Lung (tissue), 11 donors: ENCODE measurements at regions not wholly inside any gene's neighbourhood (a gene's known extent, or its start where the extent isn't known, plus 50 kb on each side); places are given as distances from the start of the nearest gene placed in this dataset.

Source experiments
- ATAC-seq: fragments of 200-7000 bp; cut with Tn5 transposase; one replicate; pipeline ENCODE4 v1.9.1; 2020; ENCODE audit warnings: moderate number of reproducible peaks; ENCODE audit not compliant: insufficient read depth, low FRiP score
- DNase-seq, 3 donors: peaks; one replicate each; pipeline ENCODE4 v3.0.0-alpha.2; 2013 to 2017
- H3K27ac ChIP-seq, 2 donors: one replicate each; pipeline ENCODE4 v1.5.1; 2013; ENCODE audit warnings: mild to moderate bottlenecking in 2 of 2, moderate library complexity in 2 of 2, control low read depth in 1 of 2, inconsistent platforms in 1 of 2, low read depth in 1 of 2, low read length in 1 of 2
- H3K27me3 ChIP-seq, 3 donors: one replicate each; pipeline ENCODE4 v1.5.1; 2013; ENCODE audit warnings: low read length in 2 of 3; ENCODE audit not compliant: control insufficient read depth in 3 of 3, insufficient read depth in 3 of 3
- H3K36me3 ChIP-seq, 4 donors: one replicate each; pipeline ENCODE4 v1.5.1; 2013; ENCODE audit warnings: low read length in 4 of 4, mild to moderate bottlenecking in 1 of 4, moderate library complexity in 1 of 4; ENCODE audit not compliant: control insufficient read depth in 4 of 4, insufficient read depth in 4 of 4
- H3K4me1 ChIP-seq, 5 donors: one replicate each; pipeline ENCODE4 v1.5.1; 2013; ENCODE audit warnings: low read length in 5 of 5, mild to moderate bottlenecking in 2 of 5, moderate library complexity in 1 of 5; ENCODE audit not compliant: control insufficient read depth in 5 of 5, insufficient read depth in 5 of 5
- H3K4me3 ChIP-seq: one replicate; pipeline ENCODE4 v1.5.1; 2013; ENCODE audit warnings: mild to moderate bottlenecking, control low read depth, moderate library complexity
- H3K9ac ChIP-seq, 2 donors: one replicate each; pipeline ENCODE4 v1.5.1; 2013; ENCODE audit warnings: low read length in 2 of 2, control low read depth in 1 of 2; ENCODE audit not compliant: insufficient read depth in 1 of 2
- H3K9me3 ChIP-seq, 4 donors: one replicate each; pipeline ENCODE4 v1.5.1; 2013; ENCODE audit warnings: low read length in 3 of 4, mild to moderate bottlenecking in 1 of 4, moderate library complexity in 1 of 4; ENCODE audit not compliant: control insufficient read depth in 4 of 4, insufficient read depth in 3 of 4
- WGBS, 2 donors: extraction: QIAGEN DNeasy Blood & Tissue Kit; methylation state at CpG; one replicate each; pipeline ENCODE4 v1.1.7; 2013; 5-methylcytosine and 5-hydroxymethylcytosine counted together
- TF ChIP-seq, protein P1 (sequence below): IDR thresholded peaks from 2 replicates; pipeline ENCODE4 v1.5.1; 2012; ENCODE audit warnings: mild to moderate bottlenecking; ENCODE audit errors: control extremely low read depth, extremely low read depth
- donor health status: control.
- donor health status: control.
- donor health status: Bipolar disorder and iron deficiency.
- donor health status: healthy.
- donor health status: DM: yes; HTN: yes; CAD: no.

DNA sequence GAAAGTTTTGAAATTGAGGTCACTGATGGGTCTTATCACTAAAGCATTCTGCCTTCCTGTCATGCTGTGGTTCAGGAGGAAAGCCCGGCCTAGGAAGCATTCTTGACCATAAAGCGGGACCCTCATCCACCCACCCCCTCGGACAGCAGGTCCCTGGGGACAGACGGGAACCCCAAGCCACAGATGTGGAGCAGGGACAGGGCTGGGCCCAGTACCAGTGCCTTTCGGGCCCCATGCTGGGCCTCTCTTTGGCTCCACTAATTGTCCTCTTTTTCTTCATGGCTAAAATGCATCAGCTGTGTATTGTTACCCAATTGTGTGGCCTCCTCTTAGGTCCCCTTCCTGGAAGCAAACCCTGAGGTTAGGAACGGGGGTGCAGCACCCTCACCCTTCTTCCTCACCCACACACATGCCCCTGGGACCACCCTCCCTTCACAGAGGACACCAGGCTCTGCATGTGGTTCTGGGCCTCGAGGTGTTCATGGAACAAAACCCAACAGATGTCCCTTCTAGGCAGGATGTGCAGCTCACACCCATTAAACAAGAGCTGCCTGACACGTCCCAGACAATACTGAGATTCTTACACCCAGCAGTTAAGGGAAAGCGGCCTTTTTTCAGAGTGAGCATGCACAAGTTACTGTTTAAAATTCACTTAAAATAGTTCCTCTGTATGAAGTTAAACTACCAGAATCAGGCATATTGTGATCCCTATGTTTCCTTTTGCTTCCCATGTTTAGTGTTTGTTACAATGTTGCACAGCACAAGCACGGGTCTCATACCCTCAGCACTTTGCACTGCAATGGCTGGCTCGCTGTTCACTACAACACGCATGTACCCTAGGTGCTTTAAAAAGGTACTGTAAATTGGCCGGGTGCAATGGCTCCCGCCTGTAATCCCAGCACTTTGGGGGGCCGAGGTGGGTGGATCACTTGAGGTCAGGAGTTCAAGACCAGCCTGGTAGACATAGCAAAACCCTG lies 807.6 kb downstream of the BRD1 start:
- no peaks in the 10 kb centered on the region for H3K36me3 ChIP-seq
- H3K9ac ChIP-seq, result no peak overlapping the region
- WGBS, 2 donors, result 79 to 80% methylated on average over 15 of the region's 15 CpGs
- H3K9me3 ChIP-seq, result peaks cover 0 to 2% (median 0%) of the 10 kb centered on the region in 4 donors
- DNase-seq (no peak), ATAC-seq (no peak)
- H3K4me1 ChIP-seq, result peaks cover 0 to 8% (median 0%) of the 10 kb centered on the region in 5 donors
- no peaks in the 10 kb centered on the region for H3K27me3 ChIP-seq
- H3K4me3 ChIP-seq, result no peak overlapping the region
- TF ChIP-seq, protein P1, sequence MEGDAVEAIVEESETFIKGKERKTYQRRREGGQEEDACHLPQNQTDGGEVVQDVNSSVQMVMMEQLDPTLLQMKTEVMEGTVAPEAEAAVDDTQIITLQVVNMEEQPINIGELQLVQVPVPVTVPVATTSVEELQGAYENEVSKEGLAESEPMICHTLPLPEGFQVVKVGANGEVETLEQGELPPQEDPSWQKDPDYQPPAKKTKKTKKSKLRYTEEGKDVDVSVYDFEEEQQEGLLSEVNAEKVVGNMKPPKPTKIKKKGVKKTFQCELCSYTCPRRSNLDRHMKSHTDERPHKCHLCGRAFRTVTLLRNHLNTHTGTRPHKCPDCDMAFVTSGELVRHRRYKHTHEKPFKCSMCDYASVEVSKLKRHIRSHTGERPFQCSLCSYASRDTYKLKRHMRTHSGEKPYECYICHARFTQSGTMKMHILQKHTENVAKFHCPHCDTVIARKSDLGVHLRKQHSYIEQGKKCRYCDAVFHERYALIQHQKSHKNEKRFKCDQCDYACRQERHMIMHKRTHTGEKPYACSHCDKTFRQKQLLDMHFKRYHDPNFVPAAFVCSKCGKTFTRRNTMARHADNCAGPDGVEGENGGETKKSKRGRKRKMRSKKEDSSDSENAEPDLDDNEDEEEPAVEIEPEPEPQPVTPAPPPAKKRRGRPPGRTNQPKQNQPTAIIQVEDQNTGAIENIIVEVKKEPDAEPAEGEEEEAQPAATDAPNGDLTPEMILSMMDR, result no peak
- H3K27ac ChIP-seq, result no peak overlapping the region

DNA sequence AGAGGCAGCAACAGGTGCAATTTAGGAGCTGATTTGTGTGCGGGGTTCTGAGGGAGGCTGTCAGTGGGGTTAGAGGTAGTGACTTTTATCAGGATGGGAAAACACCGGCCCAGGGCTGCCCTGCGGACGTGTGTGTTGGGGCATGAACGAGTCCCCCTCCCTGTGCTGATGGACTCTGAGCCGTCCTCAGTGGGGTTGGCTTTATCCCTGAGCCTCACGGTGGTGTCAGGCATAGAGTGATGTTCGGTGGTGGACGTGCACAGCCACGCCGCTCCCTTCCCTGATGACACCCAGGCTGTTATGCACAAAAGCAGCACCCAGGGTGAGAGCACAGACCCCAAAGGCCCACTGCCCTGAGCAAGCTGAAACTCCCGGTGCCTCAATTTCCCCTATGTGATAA lies 809.1 kb downstream of the BRD1 start:
- H3K36me3 ChIP-seq, result no peaks in the 10 kb centered on the region
- H3K9ac ChIP-seq, result no peak overlapping the region
- no peaks in the 10 kb centered on the region for H3K27me3 ChIP-seq
- H3K4me3 ChIP-seq, result no peak overlapping the region
- no peak for DNase-seq
- TF ChIP-seq, protein P1, result no peak
- no peak for ATAC-seq
- 87 to 93% methylated on average over 12 of the region's 12 CpGs for WGBS, 2 donors
- H3K4me1 ChIP-seq, result peaks cover 0 to 10% (median 0%) of the 10 kb centered on the region in 5 donors
- no peak overlapping the region for H3K27ac ChIP-seq
- peaks cover 0 to 2% (median 0%) of the 10 kb centered on the region in 4 donors for H3K9me3 ChIP-seq

DNA sequence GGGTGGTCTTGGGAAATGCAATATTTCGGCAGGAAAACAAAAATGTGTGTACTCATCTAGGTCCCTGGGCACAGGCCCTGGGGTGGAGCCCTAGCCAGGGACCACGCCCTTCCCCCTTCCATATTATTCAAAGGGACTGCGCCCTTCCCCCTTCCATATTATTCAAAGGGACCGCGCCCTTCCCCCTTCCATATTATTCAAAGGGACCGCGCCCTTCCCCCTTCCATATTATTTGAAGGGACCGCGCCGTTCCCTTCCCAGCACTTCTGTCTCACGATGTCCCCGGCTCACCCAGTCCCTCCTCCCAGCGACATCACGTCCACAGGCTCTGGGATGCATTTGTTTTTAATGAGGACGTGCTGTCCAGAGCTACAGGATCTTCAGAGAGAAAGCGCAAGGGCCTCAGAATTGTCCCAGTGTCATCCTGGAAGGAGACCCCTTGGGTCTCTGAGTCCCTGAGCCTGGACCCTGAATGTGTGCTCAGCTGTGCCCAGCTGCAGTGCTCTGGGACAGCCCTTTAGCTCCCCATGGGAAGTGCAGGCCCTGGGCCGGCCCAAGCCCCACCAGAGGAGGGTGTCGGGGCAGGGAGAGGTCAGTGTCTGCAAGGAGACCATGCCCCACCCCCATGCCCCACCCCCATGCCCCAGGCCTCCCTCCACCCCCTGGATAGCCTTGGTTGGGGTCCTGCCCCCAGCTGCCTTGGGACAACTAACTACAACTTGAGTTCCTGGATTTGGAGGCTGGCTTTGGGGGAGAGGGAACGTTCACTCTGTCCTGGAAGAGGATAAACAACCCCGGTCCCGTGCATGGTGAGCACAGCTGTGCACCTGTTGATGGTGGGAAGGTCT lies 810.0 kb downstream of the BRD1 start:
- TF ChIP-seq, protein P1, result no peak
- no peak overlapping the region for H3K4me3 ChIP-seq
- 61 to 79% methylated on average over 21 of the region's 21 CpGs for WGBS, 2 donors
- DNase-seq (no peak), ATAC-seq (no peak)
- no peaks in the 10 kb centered on the region for H3K27me3 ChIP-seq
- no peak overlapping the region for H3K9ac ChIP-seq
- H3K27ac ChIP-seq, result peak overlapping the region in 1 of 2 donors; percentile 75
- no peaks in the 10 kb centered on the region for H3K9me3 ChIP-seq
- H3K36me3 ChIP-seq, result no peaks in the 10 kb centered on the region
- peaks cover 0 to 10% (median 0%) of the 10 kb centered on the region in 5 donors for H3K4me1 ChIP-seq
